ENCODE measurements at regions not wholly inside any gene's neighbourhood (a gene's known extent, or its start where the extent isn't known, plus 50 kb on each side); places are given as distances from the start of the nearest gene placed in this dataset.

DNA sequence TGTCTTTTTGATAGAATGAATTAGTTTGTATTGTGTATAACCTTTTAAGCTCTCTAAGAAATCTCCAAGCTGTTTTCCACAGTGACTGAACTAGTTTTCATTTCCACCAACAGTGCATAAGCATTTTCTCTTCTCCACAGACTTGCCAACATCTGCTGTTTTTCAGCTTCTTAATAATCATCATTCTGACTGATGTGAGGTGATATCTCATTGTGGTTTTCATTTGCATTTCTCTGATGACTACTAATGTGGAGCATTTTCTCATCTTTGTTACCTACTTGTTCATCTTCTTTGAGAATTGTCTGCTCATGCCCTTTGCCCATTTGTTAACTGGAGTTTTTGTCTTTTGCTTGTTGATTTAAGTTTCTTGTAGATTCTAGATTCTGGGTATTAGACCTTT is 777.5 kb downstream of the OTOL1 start:
- no peak overlapping the region for H2AFZ ChIP-seq (ENCODE audit: low read depth, low read length)
- no peaks in the 10 kb centered on the region for H4K20me1 ChIP-seq (replicated peaks; ENCODE audit: control insufficient read depth, insufficient read depth, low read length)
- no peak overlapping the region for H3K9ac ChIP-seq (ENCODE audit: insufficient read depth in 1 of 2, low read depth in 2 of 2, low read length in 2 of 2)
- POLR2A ChIA-PET, result no interaction called here
- no peak overlapping the region for H3K27ac ChIP-seq (ENCODE audit: extremely low read depth, low read depth, low read length)
- ATAC-seq, result no peak
- in situ Hi-C loops (cut with MboI) (no loop called here), intact Hi-C loops (cut with micrococcal nuclease) (no loop called here)
- no peaks in the 10 kb centered on the region for H3K9me1 ChIP-seq (ENCODE audit: control insufficient read depth, insufficient read depth, low read length)
- 0 out of 2 replicates have a peak, but pooled peaks cover 1% of the 10 kb centered on the region for H3K9me3 ChIP-seq (replicated peaks; ENCODE audit: control insufficient read depth, insufficient read depth, low read depth, low read length)
- FAIRE-seq, result no peak
- H3K4me1 ChIP-seq (replicated peaks in 1 of 2; ENCODE audit: control insufficient read depth in 2 of 2, insufficient read depth in 2 of 2, low read length in 2 of 2), result no peaks in the 10 kb centered on the region
- no TSS peak for BruUV-seq (replicated peaks)
- H3K4me3 ChIP-seq, result no peak overlapping the region
- CTCF ChIA-PET (ENCODE audit: low intra/inter-chr PET ratio), result no interaction called here
- no peak for DNase-seq (ENCODE audit: extremely low read depth in 1 of 4, low spot score in 3 of 4)
- no peaks in the 10 kb centered on the region for H3K79me2 ChIP-seq (ENCODE audit: control insufficient read depth, insufficient read depth, low read length)
- no peaks in the 10 kb centered on the region for H3K36me3 ChIP-seq (ENCODE audit: control insufficient read depth, insufficient read depth, low read length)
- H3K4me2 ChIP-seq (ENCODE audit: insufficient read depth, low read length), result no peak overlapping the region
- no peaks in the 10 kb centered on the region for H3K27me3 ChIP-seq (ENCODE audit: control insufficient read depth in 2 of 2, insufficient read depth in 2 of 2, low read length in 2 of 2)
- TF ChIP-seq, protein P1, sequence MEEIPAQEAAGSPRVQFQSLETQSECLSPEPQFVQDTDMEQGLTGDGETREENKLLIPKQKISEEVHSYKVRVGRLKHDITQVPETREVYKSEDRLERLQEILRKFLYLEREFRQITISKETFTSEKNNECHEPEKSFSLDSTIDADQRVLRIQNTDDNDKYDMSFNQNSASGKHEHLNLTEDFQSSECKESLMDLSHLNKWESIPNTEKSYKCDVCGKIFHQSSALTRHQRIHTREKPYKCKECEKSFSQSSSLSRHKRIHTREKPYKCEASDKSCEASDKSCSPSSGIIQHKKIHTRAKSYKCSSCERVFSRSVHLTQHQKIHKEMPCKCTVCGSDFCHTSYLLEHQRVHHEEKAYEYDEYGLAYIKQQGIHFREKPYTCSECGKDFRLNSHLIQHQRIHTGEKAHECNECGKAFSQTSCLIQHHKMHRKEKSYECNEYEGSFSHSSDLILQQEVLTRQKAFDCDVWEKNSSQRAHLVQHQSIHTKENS (CRISPR knock-in tag; IDR thresholded peaks at IDR 0.05), result no peak
- no peak for TF ChIP-seq ZNF445 (CRISPR knock-in tag; IDR thresholded peaks at IDR 0.05; ENCODE audit: low read depth)
- TF ChIP-seq ARHGAP35 (IDR thresholded peaks at IDR 0.05; ENCODE audit: partially characterized antibody), result no peak
- TF ChIP-seq KLF1 (tag; IDR thresholded peaks at IDR 0.05), result no peak
- TF ChIP-seq, protein P2, sequence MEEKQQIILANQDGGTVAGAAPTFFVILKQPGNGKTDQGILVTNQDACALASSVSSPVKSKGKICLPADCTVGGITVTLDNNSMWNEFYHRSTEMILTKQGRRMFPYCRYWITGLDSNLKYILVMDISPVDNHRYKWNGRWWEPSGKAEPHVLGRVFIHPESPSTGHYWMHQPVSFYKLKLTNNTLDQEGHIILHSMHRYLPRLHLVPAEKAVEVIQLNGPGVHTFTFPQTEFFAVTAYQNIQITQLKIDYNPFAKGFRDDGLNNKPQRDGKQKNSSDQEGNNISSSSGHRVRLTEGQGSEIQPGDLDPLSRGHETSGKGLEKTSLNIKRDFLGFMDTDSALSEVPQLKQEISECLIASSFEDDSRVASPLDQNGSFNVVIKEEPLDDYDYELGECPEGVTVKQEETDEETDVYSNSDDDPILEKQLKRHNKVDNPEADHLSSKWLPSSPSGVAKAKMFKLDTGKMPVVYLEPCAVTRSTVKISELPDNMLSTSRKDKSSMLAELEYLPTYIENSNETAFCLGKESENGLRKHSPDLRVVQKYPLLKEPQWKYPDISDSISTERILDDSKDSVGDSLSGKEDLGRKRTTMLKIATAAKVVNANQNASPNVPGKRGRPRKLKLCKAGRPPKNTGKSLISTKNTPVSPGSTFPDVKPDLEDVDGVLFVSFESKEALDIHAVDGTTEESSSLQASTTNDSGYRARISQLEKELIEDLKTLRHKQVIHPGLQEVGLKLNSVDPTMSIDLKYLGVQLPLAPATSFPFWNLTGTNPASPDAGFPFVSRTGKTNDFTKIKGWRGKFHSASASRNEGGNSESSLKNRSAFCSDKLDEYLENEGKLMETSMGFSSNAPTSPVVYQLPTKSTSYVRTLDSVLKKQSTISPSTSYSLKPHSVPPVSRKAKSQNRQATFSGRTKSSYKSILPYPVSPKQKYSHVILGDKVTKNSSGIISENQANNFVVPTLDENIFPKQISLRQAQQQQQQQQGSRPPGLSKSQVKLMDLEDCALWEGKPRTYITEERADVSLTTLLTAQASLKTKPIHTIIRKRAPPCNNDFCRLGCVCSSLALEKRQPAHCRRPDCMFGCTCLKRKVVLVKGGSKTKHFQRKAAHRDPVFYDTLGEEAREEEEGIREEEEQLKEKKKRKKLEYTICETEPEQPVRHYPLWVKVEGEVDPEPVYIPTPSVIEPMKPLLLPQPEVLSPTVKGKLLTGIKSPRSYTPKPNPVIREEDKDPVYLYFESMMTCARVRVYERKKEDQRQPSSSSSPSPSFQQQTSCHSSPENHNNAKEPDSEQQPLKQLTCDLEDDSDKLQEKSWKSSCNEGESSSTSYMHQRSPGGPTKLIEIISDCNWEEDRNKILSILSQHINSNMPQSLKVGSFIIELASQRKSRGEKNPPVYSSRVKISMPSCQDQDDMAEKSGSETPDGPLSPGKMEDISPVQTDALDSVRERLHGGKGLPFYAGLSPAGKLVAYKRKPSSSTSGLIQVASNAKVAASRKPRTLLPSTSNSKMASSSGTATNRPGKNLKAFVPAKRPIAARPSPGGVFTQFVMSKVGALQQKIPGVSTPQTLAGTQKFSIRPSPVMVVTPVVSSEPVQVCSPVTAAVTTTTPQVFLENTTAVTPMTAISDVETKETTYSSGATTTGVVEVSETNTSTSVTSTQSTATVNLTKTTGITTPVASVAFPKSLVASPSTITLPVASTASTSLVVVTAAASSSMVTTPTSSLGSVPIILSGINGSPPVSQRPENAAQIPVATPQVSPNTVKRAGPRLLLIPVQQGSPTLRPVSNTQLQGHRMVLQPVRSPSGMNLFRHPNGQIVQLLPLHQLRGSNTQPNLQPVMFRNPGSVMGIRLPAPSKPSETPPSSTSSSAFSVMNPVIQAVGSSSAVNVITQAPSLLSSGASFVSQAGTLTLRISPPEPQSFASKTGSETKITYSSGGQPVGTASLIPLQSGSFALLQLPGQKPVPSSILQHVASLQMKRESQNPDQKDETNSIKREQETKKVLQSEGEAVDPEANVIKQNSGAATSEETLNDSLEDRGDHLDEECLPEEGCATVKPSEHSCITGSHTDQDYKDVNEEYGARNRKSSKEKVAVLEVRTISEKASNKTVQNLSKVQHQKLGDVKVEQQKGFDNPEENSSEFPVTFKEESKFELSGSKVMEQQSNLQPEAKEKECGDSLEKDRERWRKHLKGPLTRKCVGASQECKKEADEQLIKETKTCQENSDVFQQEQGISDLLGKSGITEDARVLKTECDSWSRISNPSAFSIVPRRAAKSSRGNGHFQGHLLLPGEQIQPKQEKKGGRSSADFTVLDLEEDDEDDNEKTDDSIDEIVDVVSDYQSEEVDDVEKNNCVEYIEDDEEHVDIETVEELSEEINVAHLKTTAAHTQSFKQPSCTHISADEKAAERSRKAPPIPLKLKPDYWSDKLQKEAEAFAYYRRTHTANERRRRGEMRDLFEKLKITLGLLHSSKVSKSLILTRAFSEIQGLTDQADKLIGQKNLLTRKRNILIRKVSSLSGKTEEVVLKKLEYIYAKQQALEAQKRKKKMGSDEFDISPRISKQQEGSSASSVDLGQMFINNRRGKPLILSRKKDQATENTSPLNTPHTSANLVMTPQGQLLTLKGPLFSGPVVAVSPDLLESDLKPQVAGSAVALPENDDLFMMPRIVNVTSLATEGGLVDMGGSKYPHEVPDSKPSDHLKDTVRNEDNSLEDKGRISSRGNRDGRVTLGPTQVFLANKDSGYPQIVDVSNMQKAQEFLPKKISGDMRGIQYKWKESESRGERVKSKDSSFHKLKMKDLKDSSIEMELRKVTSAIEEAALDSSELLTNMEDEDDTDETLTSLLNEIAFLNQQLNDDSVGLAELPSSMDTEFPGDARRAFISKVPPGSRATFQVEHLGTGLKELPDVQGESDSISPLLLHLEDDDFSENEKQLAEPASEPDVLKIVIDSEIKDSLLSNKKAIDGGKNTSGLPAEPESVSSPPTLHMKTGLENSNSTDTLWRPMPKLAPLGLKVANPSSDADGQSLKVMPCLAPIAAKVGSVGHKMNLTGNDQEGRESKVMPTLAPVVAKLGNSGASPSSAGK (IDR thresholded peaks at IDR 0.05), result no peak
- TF ChIP-seq ATF3 (IDR thresholded peaks at IDR 0.05), result no peak
- no peak for TF ChIP-seq ATF3 (CRISPR knock-in tag; conservative IDR thresholded peaks at IDR 0.05)
- TF ChIP-seq HDAC6 (IDR thresholded peaks at IDR 0.05; ENCODE audit: low read depth, low read length), result no peak
- no peak for TF ChIP-seq RBFOX2 (IDR thresholded peaks at IDR 0.05; ENCODE audit: low read depth, low read length)
